ENCODE measurements at regions not wholly inside any gene's neighbourhood (a gene's known extent, or its start where the extent isn't known, plus 50 kb on each side); places are given as distances from the start of the nearest gene placed in this dataset.

GRCh38 chr14:76688383-76688671, 72.9 kb upstream of the VASH1 start:
- no peak overlapping the region for H3K27ac ChIP-seq (ENCODE audit: insufficient read depth, low read length)
- no peak overlapping the region for H3K4me2 ChIP-seq (ENCODE audit: extremely low read depth, insufficient read depth, low read length)
- no peaks in the 10 kb centered on the region for H4K20me1 ChIP-seq (ENCODE audit: control insufficient read depth, extremely low read depth, insufficient read depth, low read length)
- no peaks in the 10 kb centered on the region for H3K79me2 ChIP-seq (ENCODE audit: control insufficient read depth, insufficient read depth, low read length)
- H3K9me3 ChIP-seq (ENCODE audit: control insufficient read depth, insufficient read depth, low read depth, low read length): no peaks in the 10 kb centered on the region
- TF ChIP-seq CTCF (conservative IDR thresholded peaks at IDR 0.05 in 1 of 2, IDR thresholded peaks at IDR 0.05 in 1 of 2; ENCODE audit: low read depth in 1 of 2, low read length in 2 of 2): no peak
- no peak for TF ChIP-seq EZH2 (IDR thresholded peaks at IDR 0.05; ENCODE audit: low read length, missing control alignments)
- H3K9ac ChIP-seq (ENCODE audit: insufficient read depth, low read length): no peak overlapping the region
- no peaks in the 10 kb centered on the region for H3K27me3 ChIP-seq (ENCODE audit: control insufficient read depth, insufficient read depth, low read length)
- H3K4me1 ChIP-seq (ENCODE audit: control insufficient read depth, extremely low read depth, insufficient read depth, low read length): no peaks in the 10 kb centered on the region
- no peak for DNase-seq (ENCODE audit: low read depth in 2 of 2)
- no peaks in the 10 kb centered on the region for H3K36me3 ChIP-seq (ENCODE audit: control insufficient read depth, insufficient read depth, low read length)
- no peak overlapping the region for H3K4me3 ChIP-seq (replicated peaks in 1 of 4; ENCODE audit: control extremely low read depth in 1 of 4, insufficient read depth in 1 of 4, low read depth in 3 of 4, low read length in 4 of 4)
- no peak overlapping the region for H2AFZ ChIP-seq (ENCODE audit: low read length)

- no peaks in the 10 kb centered on the region for H3K79me2 ChIP-seq (ENCODE audit: control insufficient read depth, insufficient read depth, low read length)
- H3K9ac ChIP-seq (ENCODE audit: insufficient read depth, low read length): no peak overlapping the region
Measured at GRCh38 chr14:76690502-76691105, 70.7 kb upstream of the VASH1 start.

GRCh38 chr14:76694106-76694505, 67.2 kb upstream of the VASH1 start:
- Histone ChIP-seq H4K20me1 (ENCODE audit: control insufficient read depth, extremely low read depth, insufficient read depth, low read length) (no peaks in the 10 kb centered on the region), H3K4me1 (ENCODE audit: control insufficient read depth, extremely low read depth, insufficient read depth, low read length) (no peaks in the 10 kb centered on the region), H3K9me3 (ENCODE audit: control insufficient read depth, insufficient read depth, low read depth, low read length) (no peaks in the 10 kb centered on the region), H3K79me2 (ENCODE audit: control insufficient read depth, insufficient read depth, low read length) (no peaks in the 10 kb centered on the region), H2AFZ (ENCODE audit: low read length) (no peak overlapping the region), H3K27ac (ENCODE audit: insufficient read depth, low read length) (no peak overlapping the region), H3K36me3 (ENCODE audit: control insufficient read depth, insufficient read depth, low read length) (no peaks in the 10 kb centered on the region), H3K4me3 (replicated peaks in 1 of 4; ENCODE audit: control extremely low read depth in 1 of 4, insufficient read depth in 1 of 4, low read depth in 3 of 4, low read length in 4 of 4) (no peak overlapping the region), H3K27me3 (ENCODE audit: control insufficient read depth, insufficient read depth, low read length) (no peaks in the 10 kb centered on the region), H3K4me2 (ENCODE audit: extremely low read depth, insufficient read depth, low read length) (no peak overlapping the region), H3K9ac (ENCODE audit: insufficient read depth, low read length) (no peak overlapping the region)
- no peak for TF ChIP-seq EZH2 (IDR thresholded peaks at IDR 0.05; ENCODE audit: low read length, missing control alignments)
- no peak for TF ChIP-seq CTCF (conservative IDR thresholded peaks at IDR 0.05 in 1 of 2, IDR thresholded peaks at IDR 0.05 in 1 of 2; ENCODE audit: low read depth in 1 of 2, low read length in 2 of 2)
- no peak for DNase-seq (ENCODE audit: low read depth in 2 of 2)

More at GRCh38 chr14:76690502-76691105, 70.7 kb upstream of the VASH1 start:
- Histone ChIP-seq H3K9me3 (ENCODE audit: control insufficient read depth, insufficient read depth, low read depth, low read length) (no peaks in the 10 kb centered on the region), H3K36me3 (ENCODE audit: control insufficient read depth, insufficient read depth, low read length) (no peaks in the 10 kb centered on the region), H2AFZ (ENCODE audit: low read length) (no peak overlapping the region), H4K20me1 (ENCODE audit: control insufficient read depth, extremely low read depth, insufficient read depth, low read length) (no peaks in the 10 kb centered on the region), H3K4me1 (ENCODE audit: control insufficient read depth, extremely low read depth, insufficient read depth, low read length) (no peaks in the 10 kb centered on the region), H3K27me3 (ENCODE audit: control insufficient read depth, insufficient read depth, low read length) (no peaks in the 10 kb centered on the region), H3K27ac (ENCODE audit: insufficient read depth, low read length) (no peak overlapping the region), H3K4me3 (replicated peaks in 1 of 4; ENCODE audit: control extremely low read depth in 1 of 4, insufficient read depth in 1 of 4, low read depth in 3 of 4, low read length in 4 of 4) (no peak overlapping the region), H3K4me2 (ENCODE audit: extremely low read depth, insufficient read depth, low read length) (no peak overlapping the region)
- no peak for DNase-seq (ENCODE audit: low read depth in 2 of 2)
- TF ChIP-seq CTCF (conservative IDR thresholded peaks at IDR 0.05 in 1 of 2, IDR thresholded peaks at IDR 0.05 in 1 of 2; ENCODE audit: low read depth in 1 of 2, low read length in 2 of 2): no peak
- no peak for TF ChIP-seq EZH2 (IDR thresholded peaks at IDR 0.05; ENCODE audit: low read length, missing control alignments)

Measured in fibroblast of lung (primary cell).